Activated CD4-positive, alpha-beta T cell treated with anti-CD3 and anti-CD28 coated beads, Interleukin-2, amount 10 ng/mL, durations not matched to agents 24 days and 14 days (primary cell): ENCODE measurements at regions not wholly inside any gene's neighbourhood (a gene's known extent, or its start where the extent isn't known, plus 50 kb on each side); places are given as distances from the start of the nearest gene placed in this dataset.

Experiments used
- DNase-seq: peaks from one replicate; pipeline ENCODE4 v3.0.0; 2022
- H3K27ac Mint-ChIP-seq: one replicate; pipeline ENCODE4 v1.8.0; 2022; ENCODE audit warnings: mild to moderate bottlenecking, mixed read lengths
- H3K27me3 Mint-ChIP-seq: one replicate; pipeline ENCODE4 v1.8.0; 2022; ENCODE audit warnings: mixed read lengths
- H3K36me3 Mint-ChIP-seq: one replicate; pipeline ENCODE4 v1.8.0; 2022; ENCODE audit warnings: low read depth, mild to moderate bottlenecking, mixed read lengths
- H3K4me1 Mint-ChIP-seq: one replicate; pipeline ENCODE4 v1.8.0; 2021; ENCODE audit warnings: mixed read lengths
- H3K4me3 Mint-ChIP-seq: one replicate; pipeline ENCODE4 v1.8.0; 2022; ENCODE audit warnings: mild to moderate bottlenecking, moderate library complexity, mixed read lengths
- H3K9me3 Mint-ChIP-seq: one replicate; pipeline ENCODE4 v1.8.0; 2021; ENCODE audit warnings: mixed read lengths
- intact Hi-C: fragments of 100-400 bp; cut with micrococcal nuclease; formaldehyde crosslinking; loops from one replicate; pipeline ENCODE4 v1.15.1; 2023

DNA sequence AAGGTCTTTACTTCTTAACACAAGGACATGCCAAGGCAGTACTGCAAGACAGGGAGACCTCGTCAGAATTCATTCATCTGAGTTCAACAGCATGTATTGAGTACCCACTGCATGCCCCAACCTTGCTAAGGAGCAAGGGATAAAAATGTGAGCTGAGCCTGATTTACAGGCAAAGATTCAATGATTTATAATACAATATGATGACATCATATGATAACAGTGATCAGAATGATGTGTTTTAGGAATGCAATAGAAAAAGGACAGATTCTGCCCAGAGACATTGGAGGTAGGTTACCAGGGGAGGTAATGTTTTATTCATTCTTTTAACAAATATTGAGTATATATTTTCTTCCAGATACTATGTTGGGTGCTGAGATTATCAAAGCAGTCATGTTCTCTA, 406.6 kb downstream of the ARHGEF28 start:
- Mint-ChIP-seq H3K36me3 (no peaks in the 10 kb centered on the region), H3K4me3 (no peak overlapping the region), H3K27me3 (peaks cover 4% of the 10 kb centered on the region), H3K4me1 (no peaks in the 10 kb centered on the region), H3K27ac (no peak overlapping the region), H3K9me3 (no peaks in the 10 kb centered on the region)
- intact Hi-C loops, result no loop called here
- no peak for DNase-seq

DNA sequence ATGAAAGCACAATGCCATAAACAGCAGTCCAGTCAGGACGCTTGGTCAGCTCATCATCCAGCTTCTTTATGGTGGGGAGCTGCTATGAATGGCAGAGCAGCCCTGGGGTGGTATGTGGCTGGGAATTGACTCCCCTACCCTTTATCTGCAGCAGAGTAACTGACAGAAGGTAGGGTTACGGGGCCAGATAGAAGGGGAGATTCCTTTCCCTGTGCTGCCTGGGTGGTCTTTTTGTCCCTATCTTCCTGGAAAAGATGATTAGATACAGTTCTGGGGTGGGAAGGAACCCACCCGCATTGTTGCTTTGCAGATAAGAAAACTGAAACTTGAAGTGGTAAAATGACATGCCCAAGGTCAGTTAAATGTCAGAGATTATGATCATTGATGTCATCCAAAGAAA, 405.5 kb downstream of the ARHGEF28 start:
- Mint-ChIP-seq H3K9me3 (no peaks in the 10 kb centered on the region), H3K36me3 (no peaks in the 10 kb centered on the region), H3K4me3 (no peak overlapping the region), H3K27me3 (peaks cover 4% of the 10 kb centered on the region), H3K4me1 (no peaks in the 10 kb centered on the region), H3K27ac (no peak overlapping the region)
- no peak for DNase-seq
- intact Hi-C loops, result no loop called here

DNA sequence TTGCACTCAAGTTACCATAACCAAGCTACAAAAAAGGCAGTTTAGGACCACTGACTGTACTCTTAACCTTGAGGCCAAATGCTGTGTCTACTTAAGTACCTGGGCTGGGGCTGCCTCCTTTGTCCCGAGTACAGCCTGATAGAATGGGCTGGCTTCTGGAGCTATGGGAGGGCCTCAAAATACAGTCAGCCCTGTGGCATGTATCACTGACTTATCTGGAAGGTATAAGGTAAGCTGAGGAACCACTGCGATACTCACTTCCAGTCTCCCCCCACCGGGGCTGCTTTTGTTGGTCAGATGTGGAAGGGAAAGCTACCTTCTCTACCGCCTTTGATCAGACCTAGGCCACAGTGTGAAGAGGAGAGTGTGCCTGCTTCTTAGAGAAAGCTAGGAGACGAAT, 404.8 kb downstream of the ARHGEF28 start:
- H3K4me3 Mint-ChIP-seq, result no peak overlapping the region
- H3K36me3 Mint-ChIP-seq, result no peaks in the 10 kb centered on the region
- intact Hi-C loops, result no loop called here
- no peaks in the 10 kb centered on the region for H3K9me3 Mint-ChIP-seq
- no peak overlapping the region for H3K27ac Mint-ChIP-seq
- H3K4me1 Mint-ChIP-seq, result no peaks in the 10 kb centered on the region
- DNase-seq, result no peak
- peaks cover 4% of the 10 kb centered on the region for H3K27me3 Mint-ChIP-seq

DNA sequence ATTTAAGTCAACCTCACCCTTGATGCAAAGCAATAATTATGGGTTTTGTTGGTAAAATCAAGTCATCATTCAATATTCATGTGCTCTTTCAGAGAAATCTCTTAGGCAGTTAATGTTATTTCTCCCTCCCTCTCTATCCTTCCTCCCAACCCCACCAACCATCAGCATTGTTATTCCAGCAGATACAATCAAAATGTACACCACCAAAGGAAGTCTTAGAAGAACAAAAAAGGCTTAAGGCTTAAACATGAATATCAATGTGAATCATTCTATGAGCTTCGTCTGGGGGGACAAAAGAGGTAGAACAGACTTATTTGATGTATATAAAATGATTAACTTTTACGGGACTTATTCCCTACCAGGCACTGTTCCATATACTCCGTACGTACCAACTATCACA, 404.4 kb downstream of the ARHGEF28 start:
- intact Hi-C loops, result no loop called here
- Mint-ChIP-seq H3K4me3 (no peak overlapping the region), H3K4me1 (no peaks in the 10 kb centered on the region), H3K36me3 (no peaks in the 10 kb centered on the region), H3K9me3 (no peaks in the 10 kb centered on the region), H3K27ac (no peak overlapping the region), H3K27me3 (peaks cover 4% of the 10 kb centered on the region)
- no peak for DNase-seq

GRCh38 chr5:74028976-74029375, 403.0 kb downstream of the ARHGEF28 start:
- Mint-ChIP-seq H3K4me1 (no peaks in the 10 kb centered on the region), H3K9me3 (no peaks in the 10 kb centered on the region), H3K27me3 (peaks cover 4% of the 10 kb centered on the region), H3K36me3 (no peaks in the 10 kb centered on the region), H3K27ac (no peak overlapping the region), H3K4me3 (no peak overlapping the region)
- DNase-seq, result no peak
- intact Hi-C loops, result no loop called here

- H3K4me1 Mint-ChIP-seq, result no peaks in the 10 kb centered on the region
- H3K36me3 Mint-ChIP-seq, result no peaks in the 10 kb centered on the region
- intact Hi-C loops, result no loop called here
- H3K4me3 Mint-ChIP-seq, result no peak overlapping the region
- no peaks in the 10 kb centered on the region for H3K9me3 Mint-ChIP-seq
- H3K27ac Mint-ChIP-seq, result no peak overlapping the region
- peaks cover 5% of the 10 kb centered on the region for H3K27me3 Mint-ChIP-seq
- no peak for DNase-seq
These were observed 402.4 kb downstream of the ARHGEF28 start for GRCh38 chr5:74028406-74028805.

- H3K36me3 Mint-ChIP-seq, result no peaks in the 10 kb centered on the region
- H3K9me3 Mint-ChIP-seq, result no peaks in the 10 kb centered on the region
- no peaks in the 10 kb centered on the region for H3K4me1 Mint-ChIP-seq
- H3K4me3 Mint-ChIP-seq, result no peak overlapping the region
- peaks cover 7% of the 10 kb centered on the region for H3K27me3 Mint-ChIP-seq
- DNase-seq, result no peak
- no peak overlapping the region for H3K27ac Mint-ChIP-seq
- intact Hi-C loops, result no loop called here
These were observed 401.8 kb downstream of the ARHGEF28 start for GRCh38 chr5:74027732-74028338.

- Mint-ChIP-seq H3K36me3 (no peaks in the 10 kb centered on the region), H3K27ac (no peak overlapping the region), H3K9me3 (no peaks in the 10 kb centered on the region), H3K27me3 (peaks cover 7% of the 10 kb centered on the region), H3K4me1 (no peaks in the 10 kb centered on the region), H3K4me3 (no peak overlapping the region)
- no peak for DNase-seq
- intact Hi-C loops, result no loop called here
These were observed 400.3 kb downstream of the ARHGEF28 start for GRCh38 chr5:74026310-74026709.

DNA sequence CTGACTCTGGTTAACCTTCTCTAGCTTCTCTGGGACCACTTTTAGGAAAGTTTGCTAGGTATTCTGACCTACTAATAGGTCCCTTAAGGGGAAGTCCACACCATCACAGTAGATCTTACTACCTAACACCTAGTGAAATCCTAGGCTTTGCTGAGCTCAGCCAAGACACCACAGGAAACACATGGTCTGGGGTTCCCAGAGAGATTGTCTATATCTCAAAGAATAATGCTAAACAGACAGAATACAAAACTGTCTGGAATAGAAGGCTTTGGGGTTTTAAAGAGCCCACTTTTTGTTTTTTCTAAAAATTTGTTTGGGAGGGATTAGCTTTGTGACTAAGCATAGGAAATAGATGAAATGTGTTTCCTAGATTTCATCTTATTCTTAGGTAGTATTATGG, 395.1 kb downstream of the ARHGEF28 start:
- intact Hi-C loops, result no loop called here
- Mint-ChIP-seq H3K27me3 (peaks cover 2% of the 10 kb centered on the region), H3K36me3 (no peaks in the 10 kb centered on the region), H3K27ac (no peak overlapping the region), H3K4me1 (no peaks in the 10 kb centered on the region), H3K4me3 (no peak overlapping the region), H3K9me3 (no peaks in the 10 kb centered on the region)
- no peak for DNase-seq

GRCh38 chr5:74020503-74020902, 394.5 kb downstream of the ARHGEF28 start:
- Mint-ChIP-seq H3K4me3 (no peak overlapping the region), H3K9me3 (no peaks in the 10 kb centered on the region), H3K4me1 (no peaks in the 10 kb centered on the region), H3K27ac (no peak overlapping the region), H3K36me3 (no peaks in the 10 kb centered on the region), H3K27me3 (peaks cover 2% of the 10 kb centered on the region)
- intact Hi-C loops, result no loop called here
- no peak for DNase-seq

- Mint-ChIP-seq H3K27ac (no peak overlapping the region), H3K4me1 (no peaks in the 10 kb centered on the region), H3K36me3 (no peaks in the 10 kb centered on the region), H3K9me3 (no peaks in the 10 kb centered on the region), H3K27me3 (peaks cover 2% of the 10 kb centered on the region), H3K4me3 (no peak overlapping the region)
- intact Hi-C loops, result no loop called here
- DNase-seq, result no peak
These were observed 393.9 kb downstream of the ARHGEF28 start for GRCh38 chr5:74019923-74020322.

DNA sequence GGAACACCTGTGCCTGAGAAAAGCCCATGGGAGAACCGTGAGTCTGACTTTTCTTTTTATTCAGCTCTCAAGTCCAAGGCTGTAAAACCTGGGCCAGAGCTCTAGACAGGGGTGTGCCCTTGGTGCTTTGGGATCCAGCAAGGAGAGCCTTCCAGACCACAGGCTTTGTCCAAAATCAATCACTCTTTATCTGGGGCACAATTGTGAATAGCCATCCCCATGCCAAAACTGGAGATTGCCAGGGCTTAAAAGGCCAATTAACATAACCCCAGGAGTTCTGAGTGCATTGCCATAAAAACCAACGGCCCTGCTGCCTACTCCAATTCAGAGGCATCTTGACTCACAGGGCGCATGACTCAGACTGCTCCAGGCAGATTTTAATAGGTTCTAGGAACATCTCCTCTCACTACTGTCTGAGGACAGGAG, 391.8 kb downstream of the ARHGEF28 start:
- Mint-ChIP-seq H3K4me3 (no peak overlapping the region), H3K4me1 (no peaks in the 10 kb centered on the region), H3K36me3 (no peaks in the 10 kb centered on the region), H3K27ac (no peak overlapping the region), H3K9me3 (no peaks in the 10 kb centered on the region), H3K27me3 (no peaks in the 10 kb centered on the region)
- intact Hi-C loops, result no loop called here
- no peak for DNase-seq

DNA sequence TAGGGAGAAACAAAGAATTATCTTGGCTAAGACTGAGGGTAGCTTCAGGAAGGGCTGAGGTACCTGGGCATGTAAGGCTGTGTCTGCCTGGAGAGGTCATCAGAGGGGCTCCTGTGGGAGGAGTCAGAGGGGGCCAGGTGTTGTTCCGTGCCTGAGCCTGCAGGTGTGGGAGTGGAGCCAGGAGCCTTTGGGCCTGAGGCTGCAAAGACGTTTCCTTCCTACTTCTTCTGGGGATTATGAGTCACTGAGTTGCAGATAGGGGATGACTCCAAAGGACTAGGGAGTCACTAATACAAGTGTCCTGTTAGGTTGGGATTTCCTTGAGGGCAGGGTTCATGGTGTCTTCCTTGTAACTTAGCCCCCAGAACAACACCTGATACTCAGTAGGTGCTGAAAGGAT, 391.1 kb downstream of the ARHGEF28 start:
- no peaks in the 10 kb centered on the region for H3K4me1 Mint-ChIP-seq
- H3K36me3 Mint-ChIP-seq, result no peaks in the 10 kb centered on the region
- no peak overlapping the region for H3K4me3 Mint-ChIP-seq
- no peaks in the 10 kb centered on the region for H3K27me3 Mint-ChIP-seq
- no peaks in the 10 kb centered on the region for H3K9me3 Mint-ChIP-seq
- intact Hi-C loops, result no loop called here
- no peak for DNase-seq
- H3K27ac Mint-ChIP-seq, result no peak overlapping the region

DNA sequence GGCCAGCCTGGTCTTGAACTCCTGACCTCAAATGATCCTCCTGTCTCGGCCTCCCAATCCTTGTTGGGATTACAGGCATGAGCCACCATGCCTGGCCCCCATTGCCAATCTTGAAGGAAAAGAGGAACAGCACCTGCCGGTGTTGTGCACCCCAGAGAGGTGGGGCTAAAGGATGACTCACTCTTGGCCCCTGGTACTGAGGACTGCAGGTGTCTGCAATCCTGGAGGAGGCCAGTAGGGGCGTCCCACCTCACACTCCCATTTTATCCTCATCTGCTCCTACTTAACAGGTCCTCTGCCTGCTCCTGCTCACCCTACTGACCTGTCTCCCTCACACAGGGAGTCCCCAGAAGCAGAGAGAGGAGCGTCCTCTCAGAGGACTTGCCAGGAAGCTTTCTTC, 390.4 kb downstream of the ARHGEF28 start:
- no peaks in the 10 kb centered on the region for H3K27me3 Mint-ChIP-seq
- no peak overlapping the region for H3K4me3 Mint-ChIP-seq
- no peak overlapping the region for H3K27ac Mint-ChIP-seq
- H3K9me3 Mint-ChIP-seq, result no peaks in the 10 kb centered on the region
- H3K4me1 Mint-ChIP-seq, result no peaks in the 10 kb centered on the region
- no peak for DNase-seq
- no peaks in the 10 kb centered on the region for H3K36me3 Mint-ChIP-seq
- intact Hi-C loops, result no loop called here

DNA sequence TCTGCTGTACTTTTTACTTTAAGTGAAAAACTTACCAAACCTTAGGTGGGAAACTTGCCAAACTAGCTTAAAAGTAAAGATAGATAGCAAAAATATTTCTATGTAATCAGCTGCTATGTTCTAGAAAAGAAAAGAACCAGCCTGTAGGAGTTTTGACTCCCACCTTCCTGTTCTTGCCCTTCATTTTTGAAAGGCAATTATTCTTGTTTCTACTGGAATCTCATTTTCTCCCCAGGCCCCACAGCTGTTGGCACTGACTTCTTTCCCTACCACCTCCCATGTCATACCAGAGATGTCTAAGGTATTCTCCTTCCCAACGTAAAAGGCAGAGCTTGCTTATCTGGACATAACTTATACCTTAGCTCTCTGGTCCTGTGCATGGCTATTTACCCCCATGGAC, 389.7 kb downstream of the ARHGEF28 start:
- Mint-ChIP-seq H3K36me3 (no peaks in the 10 kb centered on the region), H3K4me3 (no peak overlapping the region), H3K27ac (no peak overlapping the region), H3K4me1 (no peaks in the 10 kb centered on the region), H3K27me3 (no peaks in the 10 kb centered on the region), H3K9me3 (no peaks in the 10 kb centered on the region)
- no peak for DNase-seq
- intact Hi-C loops, result no loop called here
